CD4-positive, CD25-positive, alpha-beta regulatory T cell (primary cell): ENCODE measurements at regions not wholly inside any gene's neighbourhood (a gene's known extent, or its start where the extent isn't known, plus 50 kb on each side); places are given as distances from the start of the nearest gene placed in this dataset.

Experiments used
- ATAC-seq, 2 donors: fragments of 150-1000 bp; cut with Tn5 transposase; one replicate each; pipeline ENCODE4 v1.10.0; 2021; ENCODE audit warnings: low read depth in 2 of 2, moderate number of reproducible peaks in 2 of 2, moderate library complexity in 1 of 2
- DNase-seq, 3 donors: peaks; one replicate each; pipeline versions ENCODE4 v3.0.0 to v3.0.0-alpha.2; 2012 to 2022; ENCODE audit warnings: mixed read lengths in 1 of 3
- H3K27ac ChIP-seq: one replicate; pipeline ENCODE4 v1.7.0; 2013; ENCODE audit warnings: mild to moderate bottlenecking, low read length; ENCODE audit not compliant: insufficient read depth, poor library complexity, severe bottlenecking
- H3K27me3 ChIP-seq: one replicate; pipeline ENCODE4 v1.7.0; 2013; ENCODE audit warnings: low read length; ENCODE audit not compliant: control insufficient read depth, insufficient read depth
- H3K36me3 ChIP-seq: one replicate; pipeline ENCODE4 v1.7.0; 2013; ENCODE audit warnings: mild to moderate bottlenecking, low read length, moderate library complexity; ENCODE audit not compliant: control insufficient read depth, insufficient read depth
- H3K4me1 ChIP-seq: 2 replicates; pipeline ENCODE4 v1.7.0; 2013; ENCODE audit warnings: mild to moderate bottlenecking, low read length; ENCODE audit not compliant: insufficient read depth, control insufficient read depth, poor library complexity, severe bottlenecking
- H3K4me3 ChIP-seq: one replicate; pipeline ENCODE4 v1.7.0; 2013; ENCODE audit warnings: low read depth, mild to moderate bottlenecking, low read length, moderate library complexity
- H3K9me3 ChIP-seq, 2 experiments: 1 replicate in 1 of 2; 2 replicates in 1 of 2; pipeline ENCODE4 v1.7.0; 2013; ENCODE audit warnings: low read length in 2 of 2, mild to moderate bottlenecking in 1 of 2, moderate library complexity in 1 of 2; ENCODE audit not compliant: control insufficient read depth in 2 of 2
- H3K27ac Mint-ChIP-seq, 3 donors: one replicate each; pipeline ENCODE4 v1.8.0; 2020 to 2022; ENCODE audit warnings: mild to moderate bottlenecking in 3 of 3, mixed read lengths in 3 of 3, moderate library complexity in 2 of 3
- H3K27me3 Mint-ChIP-seq: one replicate; pipeline ENCODE4 v1.8.0; 2022; ENCODE audit warnings: mild to moderate bottlenecking, mixed read lengths
- H3K36me3 Mint-ChIP-seq: one replicate; pipeline ENCODE4 v1.8.0; 2020; ENCODE audit warnings: mixed read lengths
- H3K4me1 Mint-ChIP-seq, 4 donors: one replicate each; pipeline ENCODE4 v1.8.0; 2020 to 2022; ENCODE audit warnings: mixed read lengths in 4 of 4, mild to moderate bottlenecking in 1 of 4
- H3K4me3 Mint-ChIP-seq, 4 donors: one replicate each; pipeline ENCODE4 v1.8.0; 2020 to 2022; ENCODE audit warnings: mild to moderate bottlenecking in 4 of 4, mixed read lengths in 4 of 4, moderate library complexity in 3 of 4
- H3K9me3 Mint-ChIP-seq, 7 donors: one replicate each; pipeline ENCODE4 v1.8.0; 2020 to 2022; ENCODE audit warnings: mixed read lengths in 7 of 7, mild to moderate bottlenecking in 3 of 7, moderate library complexity in 2 of 7

DNA sequence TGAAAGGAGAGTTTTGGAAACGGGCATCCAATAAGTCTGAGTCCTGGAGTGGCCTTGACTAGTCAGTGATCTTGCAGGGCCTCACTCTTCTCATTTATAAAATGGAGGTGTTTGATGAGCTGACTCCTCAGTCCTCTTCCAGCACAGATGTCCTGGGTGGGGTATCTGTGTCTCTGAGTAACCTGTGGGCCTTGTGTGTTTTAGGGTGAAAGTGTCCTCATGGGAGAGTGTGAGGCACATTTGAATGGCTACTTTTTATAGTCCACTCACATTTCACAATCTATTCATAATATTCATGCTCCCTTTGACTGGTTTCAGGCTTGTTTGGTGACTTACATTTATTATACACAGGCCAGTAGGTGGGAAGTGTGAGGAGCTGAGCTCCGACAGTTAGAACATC, 106.4 kb upstream of the CELF4 start:
- Histone ChIP-seq H3K4me3 (no peak overlapping the region), H3K27ac (no peak overlapping the region), H3K9me3 (no peaks in the 10 kb centered on the region), H3K4me1 (no peaks in the 10 kb centered on the region), H3K36me3 (no peaks in the 10 kb centered on the region), H3K27me3 (no peaks in the 10 kb centered on the region)
- DNase-seq (no peak), ATAC-seq (no peak)
- H3K4me3 Mint-ChIP-seq, result no peak overlapping the region
- no peaks in the 10 kb centered on the region for H3K4me1 Mint-ChIP-seq
- H3K27me3 Mint-ChIP-seq, result no peaks in the 10 kb centered on the region
- H3K27ac Mint-ChIP-seq, result peak overlapping the region in 1 of 3 donors; percentile 61
- peaks cover 0 to 7% (median 1%) of the 10 kb centered on the region in 7 donors for H3K9me3 Mint-ChIP-seq
- no peaks in the 10 kb centered on the region for H3K36me3 Mint-ChIP-seq

DNA sequence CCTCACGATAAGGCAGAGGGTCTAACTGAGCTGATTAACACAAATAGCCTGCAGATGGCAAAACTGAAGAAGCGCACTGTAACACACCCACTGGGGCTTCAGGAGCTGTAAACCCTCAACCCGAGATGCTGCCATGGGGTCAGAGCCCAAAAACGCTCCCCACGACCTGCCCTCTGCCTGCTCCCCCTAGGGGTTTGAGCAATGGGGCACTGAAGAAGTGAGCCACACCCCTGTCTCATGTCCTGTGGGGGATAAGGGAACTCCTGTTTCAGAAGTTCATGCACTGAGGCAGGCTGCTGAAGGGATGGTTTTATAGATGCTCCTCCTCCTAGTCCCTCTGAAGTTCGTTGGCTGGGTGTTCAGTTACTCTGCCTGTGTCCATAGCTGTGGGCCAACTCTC, 105.9 kb upstream of the CELF4 start:
- H3K4me3 Mint-ChIP-seq, result no peak overlapping the region
- peak overlapping the region in 1 of 3 donors; percentile 61 for H3K27ac Mint-ChIP-seq
- H3K36me3 Mint-ChIP-seq, result no peaks in the 10 kb centered on the region
- no peaks in the 10 kb centered on the region for H3K36me3 ChIP-seq
- no peaks in the 10 kb centered on the region for H3K27me3 Mint-ChIP-seq
- no peak overlapping the region for H3K4me3 ChIP-seq
- ATAC-seq, result no peak
- H3K4me1 ChIP-seq, result no peaks in the 10 kb centered on the region
- H3K27me3 ChIP-seq, result no peaks in the 10 kb centered on the region
- H3K27ac ChIP-seq, result no peak overlapping the region
- no peak for DNase-seq
- no peaks in the 10 kb centered on the region for H3K9me3 ChIP-seq
- peaks cover 0 to 7% (median 1%) of the 10 kb centered on the region in 7 donors for H3K9me3 Mint-ChIP-seq
- H3K4me1 Mint-ChIP-seq, result no peaks in the 10 kb centered on the region

DNA sequence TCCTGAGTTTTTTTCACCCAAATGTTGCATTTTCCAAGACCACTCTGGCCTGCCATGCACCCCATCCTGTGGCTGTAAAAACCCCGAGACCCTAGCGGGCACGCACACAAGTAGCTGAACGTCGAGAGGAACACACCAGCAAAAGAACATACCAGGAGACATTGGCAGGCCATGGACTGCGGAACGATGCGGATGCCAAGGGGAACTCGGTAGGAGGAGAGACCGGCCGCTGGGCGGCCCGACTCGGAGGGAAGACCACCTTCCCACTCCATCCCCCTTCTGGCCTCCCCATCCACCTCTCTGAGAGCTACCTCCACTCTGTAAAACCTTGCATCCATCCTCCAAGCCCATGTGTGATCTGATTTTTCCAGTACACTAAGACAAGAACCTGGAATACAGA, 105.5 kb upstream of the CELF4 start:
- Histone ChIP-seq H3K27ac (no peak overlapping the region), H3K36me3 (no peaks in the 10 kb centered on the region), H3K9me3 (no peaks in the 10 kb centered on the region), H3K4me1 (no peaks in the 10 kb centered on the region), H3K4me3 (no peak overlapping the region), H3K27me3 (no peaks in the 10 kb centered on the region)
- Mint-ChIP-seq H3K27me3 (no peaks in the 10 kb centered on the region), H3K4me3 (no peak overlapping the region), H3K9me3 (peaks cover 0 to 7% (median 0%) of the 10 kb centered on the region in 7 donors), H3K36me3 (no peaks in the 10 kb centered on the region), H3K27ac (no peak overlapping the region), H3K4me1 (no peaks in the 10 kb centered on the region)
- no peak for ATAC-seq
- no peak for DNase-seq

DNA sequence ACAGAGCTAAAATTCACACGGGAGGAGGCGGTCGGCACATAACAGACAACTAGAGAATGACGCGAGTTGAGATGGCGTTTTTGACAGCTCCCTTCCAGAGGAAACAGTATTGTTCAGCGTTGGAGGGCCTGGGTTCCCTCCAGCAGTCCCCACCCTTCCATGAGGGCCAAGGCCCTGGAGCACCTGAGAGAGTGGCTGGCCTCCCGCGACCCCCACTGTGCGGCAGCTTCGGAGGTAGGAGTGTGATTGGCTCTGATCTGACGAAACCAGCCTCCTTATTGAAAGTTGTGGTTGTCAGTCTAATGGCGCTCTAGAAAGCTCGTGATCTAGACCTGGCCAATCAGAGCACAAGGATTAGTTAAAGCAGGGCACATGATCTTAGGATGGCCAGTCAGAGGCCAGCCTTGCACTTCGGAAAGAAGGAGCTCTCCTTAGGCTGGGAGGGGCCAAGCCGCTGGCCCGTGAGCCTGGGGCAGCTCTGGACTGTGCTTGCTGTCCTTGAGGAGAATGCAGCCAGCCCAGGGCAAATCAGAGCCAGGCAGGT, 104.5 kb upstream of the CELF4 start:
- peaks cover 0 to 7% (median 0%) of the 10 kb centered on the region in 7 donors for H3K9me3 Mint-ChIP-seq
- Histone ChIP-seq H3K4me1 (no peaks in the 10 kb centered on the region), H3K36me3 (no peaks in the 10 kb centered on the region), H3K27ac (no peak overlapping the region), H3K9me3 (no peaks in the 10 kb centered on the region), H3K4me3 (no peak overlapping the region), H3K27me3 (no peaks in the 10 kb centered on the region)
- H3K36me3 Mint-ChIP-seq, result no peaks in the 10 kb centered on the region
- no peaks in the 10 kb centered on the region for H3K4me1 Mint-ChIP-seq
- H3K27me3 Mint-ChIP-seq, result no peaks in the 10 kb centered on the region
- ATAC-seq (no peak), DNase-seq (no peak)
- no peak overlapping the region for H3K4me3 Mint-ChIP-seq
- no peak overlapping the region for H3K27ac Mint-ChIP-seq

DNA sequence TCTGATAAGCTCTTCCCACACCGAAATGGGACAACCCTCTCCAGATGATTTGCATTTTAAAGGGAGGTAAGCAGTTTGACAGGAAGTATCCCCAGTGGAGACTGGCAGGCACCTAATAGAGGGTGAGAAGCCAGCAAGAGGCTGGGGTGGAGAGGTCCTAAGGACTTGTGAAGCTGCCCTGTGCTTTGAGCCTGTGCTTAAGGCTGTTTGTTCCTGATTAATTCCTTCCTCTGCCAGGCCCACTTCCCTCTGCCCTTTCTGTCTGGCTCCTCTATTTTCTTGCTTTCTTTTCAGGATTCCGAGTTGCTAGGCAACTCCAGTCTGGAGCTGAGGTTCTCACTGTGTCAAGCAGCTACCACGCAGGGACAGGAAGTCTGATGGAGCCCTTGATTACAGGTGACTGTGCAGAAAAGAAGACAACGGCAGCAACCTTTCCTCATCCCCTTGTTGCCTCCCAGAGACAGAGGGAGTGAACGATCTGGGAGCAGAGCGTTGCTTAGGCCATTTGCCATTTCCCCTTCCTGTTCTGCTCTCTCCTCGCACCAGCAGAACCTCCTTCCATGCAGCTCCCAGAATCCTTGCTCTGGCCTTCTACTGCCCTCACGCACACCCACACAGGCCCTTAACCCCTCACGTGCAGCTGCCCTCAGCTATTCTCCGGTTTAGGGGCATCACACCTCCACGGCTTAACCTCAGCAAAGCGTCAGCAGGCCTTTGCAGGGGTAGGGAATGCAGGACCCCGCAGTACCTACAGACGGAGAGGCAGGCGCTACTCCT, 103.6 kb upstream of the CELF4 start:
- H3K36me3 ChIP-seq, result no peaks in the 10 kb centered on the region
- no peaks in the 10 kb centered on the region for H3K27me3 ChIP-seq
- no peak overlapping the region for H3K4me3 ChIP-seq
- H3K27me3 Mint-ChIP-seq, result no peaks in the 10 kb centered on the region
- no peaks in the 10 kb centered on the region for H3K4me1 ChIP-seq
- H3K9me3 Mint-ChIP-seq, result peaks cover 0 to 7% (median 0%) of the 10 kb centered on the region in 7 donors
- no peaks in the 10 kb centered on the region for H3K4me1 Mint-ChIP-seq
- H3K36me3 Mint-ChIP-seq, result no peaks in the 10 kb centered on the region
- no peaks in the 10 kb centered on the region for H3K9me3 ChIP-seq
- no peak for DNase-seq
- no peak overlapping the region for H3K4me3 Mint-ChIP-seq
- no peak overlapping the region for H3K27ac ChIP-seq
- no peak for ATAC-seq
- H3K27ac Mint-ChIP-seq, result no peak overlapping the region

DNA sequence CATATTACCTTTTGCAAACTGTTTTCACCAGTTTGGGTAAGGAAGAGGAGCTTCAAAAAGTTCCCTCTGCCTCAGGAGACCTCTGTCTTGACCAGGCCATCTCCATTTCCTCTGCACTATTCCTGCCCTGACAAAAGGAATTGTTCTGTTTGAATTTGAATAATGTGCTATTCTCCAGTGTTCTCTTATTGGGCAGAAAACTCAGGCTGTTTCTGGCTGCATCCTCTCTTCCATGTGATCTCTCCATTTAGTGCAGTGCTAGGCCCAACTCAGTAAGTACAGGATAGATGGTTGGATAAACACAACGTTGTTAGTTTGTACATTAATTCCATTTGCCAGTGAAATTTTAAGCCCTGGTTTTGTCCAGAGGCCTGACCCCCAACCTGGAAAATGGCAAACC, 102.2 kb upstream of the CELF4 start:
- no peak for DNase-seq

DNA sequence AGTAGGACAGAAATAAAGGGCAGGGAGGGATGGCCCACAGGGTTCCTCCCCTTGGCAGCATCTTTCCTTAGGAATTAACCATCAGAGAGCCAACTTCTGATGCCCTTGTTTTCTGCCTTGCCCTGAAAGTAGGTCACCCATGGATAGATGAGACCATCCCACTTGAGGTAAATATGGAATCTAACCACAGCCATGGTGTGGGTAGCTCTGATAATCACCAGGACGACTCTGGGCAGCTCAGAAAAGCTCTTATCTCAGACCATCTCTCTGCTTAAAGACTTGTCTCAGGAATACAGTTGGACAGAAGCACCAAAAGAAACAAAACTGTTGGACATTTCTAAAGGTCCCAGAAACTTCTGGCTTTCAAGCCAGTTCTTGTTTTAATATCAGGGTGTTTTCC, 101.4 kb upstream of the CELF4 start:
- H3K9me3 ChIP-seq, result no peaks in the 10 kb centered on the region
- Mint-ChIP-seq H3K4me1 (no peaks in the 10 kb centered on the region), H3K27ac (no peak overlapping the region), H3K27me3 (no peaks in the 10 kb centered on the region), H3K4me3 (no peak overlapping the region), H3K9me3 (peaks cover 0 to 7% (median 2%) of the 10 kb centered on the region in 7 donors), H3K36me3 (no peaks in the 10 kb centered on the region)
- no peak overlapping the region for H3K27ac ChIP-seq
- H3K4me3 ChIP-seq, result no peak overlapping the region
- H3K4me1 ChIP-seq, result no peaks in the 10 kb centered on the region
- no peaks in the 10 kb centered on the region for H3K27me3 ChIP-seq
- DNase-seq, result no peak
- ATAC-seq, result no peak
- no peaks in the 10 kb centered on the region for H3K36me3 ChIP-seq

More for the DNA sequence above, 102.2 kb upstream of the CELF4 start:
- Histone ChIP-seq H3K4me1 (no peaks in the 10 kb centered on the region), H3K27ac (no peak overlapping the region), H3K36me3 (no peaks in the 10 kb centered on the region), H3K9me3 (no peaks in the 10 kb centered on the region), H3K27me3 (no peaks in the 10 kb centered on the region), H3K4me3 (no peak overlapping the region)
- Mint-ChIP-seq H3K27me3 (no peaks in the 10 kb centered on the region), H3K4me3 (no peak overlapping the region), H3K4me1 (no peaks in the 10 kb centered on the region), H3K36me3 (no peaks in the 10 kb centered on the region), H3K27ac (no peak overlapping the region), H3K9me3 (peaks cover 0 to 7% (median 0%) of the 10 kb centered on the region in 7 donors)
- no peak for ATAC-seq

DNA sequence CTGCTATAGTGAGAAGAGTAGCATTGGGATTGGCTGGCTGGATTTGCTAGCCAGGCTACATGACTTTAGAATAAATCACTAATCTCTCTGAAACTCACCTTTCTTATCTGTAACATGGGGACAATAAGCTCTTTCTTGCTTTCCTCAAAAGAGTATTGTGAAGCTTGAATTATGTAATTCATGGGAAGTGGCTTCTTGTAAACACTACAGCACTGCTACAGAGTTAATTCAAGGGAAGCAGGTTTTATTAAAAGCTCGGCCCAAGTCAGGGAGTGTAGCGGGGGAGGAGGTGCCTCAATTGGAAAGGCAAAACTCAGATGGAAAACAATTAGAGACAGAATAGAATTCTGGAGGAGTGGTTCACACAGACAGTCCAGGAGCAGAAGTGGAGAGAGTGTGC, 100.9 kb upstream of the CELF4 start:
- H3K36me3 ChIP-seq, result no peaks in the 10 kb centered on the region
- H3K27ac Mint-ChIP-seq, result no peak overlapping the region
- H3K4me3 Mint-ChIP-seq, result no peak overlapping the region
- no peaks in the 10 kb centered on the region for H3K27me3 ChIP-seq
- H3K4me1 ChIP-seq, result no peaks in the 10 kb centered on the region
- no peak overlapping the region for H3K27ac ChIP-seq
- ATAC-seq (no peak), DNase-seq (no peak)
- no peaks in the 10 kb centered on the region for H3K4me1 Mint-ChIP-seq
- H3K36me3 Mint-ChIP-seq, result no peaks in the 10 kb centered on the region
- H3K27me3 Mint-ChIP-seq, result no peaks in the 10 kb centered on the region
- H3K4me3 ChIP-seq, result no peak overlapping the region
- H3K9me3 ChIP-seq, result no peaks in the 10 kb centered on the region
- peaks cover 0 to 7% (median 2%) of the 10 kb centered on the region in 7 donors for H3K9me3 Mint-ChIP-seq
